NCI-H128 (cell line): ENCODE measurements at regions not wholly inside any gene's neighbourhood (a gene's known extent, or its start where the extent isn't known, plus 50 kb on each side); places are given as distances from the start of the nearest gene placed in this dataset.
"Not testable (repeated sequence)": the region's sequence is repeated elsewhere in the genome, so short reads cannot be mapped to it uniquely, and the experiment has no call there.

Experiments used
- DNase-seq: peaks from one replicate; lab custom pipeline; 2025; ENCODE audit not compliant: unreplicated experiment; lab: John Stamatoyannopoulos, UW

- no peak for DNase-seq
Measured at GRCh38 chr5:37971483-37972024, 131.7 kb upstream of the GDNF start.

- no peak for DNase-seq
Measured at GRCh38 chr5:37966871-37967270, 127.0 kb upstream of the GDNF start.

- DNase-seq, result no peak
Measured at GRCh38 chr5:37966291-37966690, 126.5 kb upstream of the GDNF start.

GRCh38 chr5:37962389-37962788 lies 122.5 kb upstream of the GDNF start:
- no peak for DNase-seq

- DNase-seq, result no peak
Measured at GRCh38 chr5:37957218-37957617, 117.4 kb upstream of the GDNF start.

GRCh38 chr5:37955748-37956147 lies 115.9 kb upstream of the GDNF start:
- no peak for DNase-seq

GRCh38 chr5:37954561-37954960 lies 114.7 kb upstream of the GDNF start:
- no peak for DNase-seq

- no peak for DNase-seq
Measured at GRCh38 chr5:37951946-37952721, 112.3 kb upstream of the GDNF start.

GRCh38 chr5:37950436-37950835 lies 110.6 kb upstream of the GDNF start:
- no peak for DNase-seq

- no peak for DNase-seq
Measured at GRCh38 chr5:37945446-37945845, 105.6 kb upstream of the GDNF start.

- not testable (repeated sequence) for DNase-seq
Measured at GRCh38 chr5:37943136-37943535, 103.3 kb upstream of the GDNF start.

- no peak for DNase-seq
Measured at GRCh38 chr5:37940931-37941623, 101.2 kb upstream of the GDNF start.

GRCh38 chr5:37938861-37939260 lies 99.0 kb upstream of the GDNF start:
- no peak for DNase-seq

GRCh38 chr5:37938076-37938852 lies 98.4 kb upstream of the GDNF start:
- peak; percentile 11 for DNase-seq

GRCh38 chr5:37936091-37936490 lies 96.2 kb upstream of the GDNF start:
- no peak for DNase-seq

GRCh38 chr5:37933576-37933975 lies 93.7 kb upstream of the GDNF start:
- no peak for DNase-seq

GRCh38 chr5:37932450-37932849 lies 92.6 kb upstream of the GDNF start:
- DNase-seq, result no peak

- no peak for DNase-seq
Measured at GRCh38 chr5:37931541-37931940, 91.7 kb upstream of the GDNF start.

GRCh38 chr5:37930350-37930749 lies 90.5 kb upstream of the GDNF start:
- no peak for DNase-seq

GRCh38 chr5:37929791-37930190 lies 90.0 kb upstream of the GDNF start:
- no peak for DNase-seq

GRCh38 chr5:37927753-37928152 lies 87.9 kb upstream of the GDNF start:
- not testable (repeated sequence) for DNase-seq

- DNase-seq, result no peak
Measured at GRCh38 chr5:37926732-37927131, 86.9 kb upstream of the GDNF start.
